ENCODE measurements at regions not wholly inside any gene's neighbourhood (a gene's known extent, or its start where the extent isn't known, plus 50 kb on each side); places are given as distances from the start of the nearest gene placed in this dataset.
"Not testable (repeated sequence)": the region's sequence is repeated elsewhere in the genome, so short reads cannot be mapped to it uniquely, and the experiment has no call there.

GRCh38 chr4:156411531-156411930 is 457.9 kb upstream of the CTSO start:
- no peak for DNase-seq (ENCODE audit: low read depth in 2 of 2)

GRCh38 chr4:156408749-156409148 is 455.1 kb upstream of the CTSO start:
- DNase-seq (ENCODE audit: low read depth in 2 of 2): no peak

DNA sequence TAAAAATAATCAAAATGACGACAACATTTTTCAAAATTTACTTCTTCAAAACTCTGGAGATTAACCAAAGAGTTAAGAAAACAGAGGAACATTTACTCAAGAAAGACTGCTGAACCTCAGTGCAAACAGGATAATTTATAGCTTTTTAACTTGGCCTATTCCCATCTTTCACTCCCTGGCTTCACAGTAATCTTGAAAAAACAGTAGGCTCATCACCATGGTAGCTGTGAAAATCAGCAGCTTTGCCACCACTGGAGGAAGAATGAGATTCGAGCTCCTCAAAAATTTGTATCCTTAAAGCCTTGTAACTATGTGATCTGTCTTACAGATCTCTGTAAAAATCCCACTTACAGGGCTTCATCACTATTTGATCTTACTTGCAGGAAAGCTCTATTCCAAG is 447.7 kb upstream of the CTSO start:
- no peak for DNase-seq (ENCODE audit: low read depth in 2 of 2)

DNA sequence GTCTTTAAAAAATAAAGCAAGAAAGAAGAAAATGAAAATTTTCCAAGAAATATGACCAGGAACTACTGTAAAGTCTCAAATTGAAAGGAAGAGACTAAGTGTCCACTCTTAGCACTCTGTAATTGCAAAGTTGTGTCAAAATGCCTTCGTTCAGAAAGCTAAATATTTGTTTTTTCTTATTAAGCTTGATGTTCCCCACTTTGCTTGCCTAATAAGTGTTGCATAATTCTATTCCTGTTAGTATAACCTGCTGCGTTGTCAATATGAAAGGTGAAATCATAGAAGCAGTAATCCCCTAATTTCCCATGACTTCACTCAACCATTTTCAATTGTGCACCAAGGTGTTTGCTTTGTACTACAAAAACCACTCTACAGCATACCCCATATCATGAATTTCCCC is 442.9 kb upstream of the CTSO start:
- no peak for DNase-seq (ENCODE audit: low read depth in 2 of 2)

DNA sequence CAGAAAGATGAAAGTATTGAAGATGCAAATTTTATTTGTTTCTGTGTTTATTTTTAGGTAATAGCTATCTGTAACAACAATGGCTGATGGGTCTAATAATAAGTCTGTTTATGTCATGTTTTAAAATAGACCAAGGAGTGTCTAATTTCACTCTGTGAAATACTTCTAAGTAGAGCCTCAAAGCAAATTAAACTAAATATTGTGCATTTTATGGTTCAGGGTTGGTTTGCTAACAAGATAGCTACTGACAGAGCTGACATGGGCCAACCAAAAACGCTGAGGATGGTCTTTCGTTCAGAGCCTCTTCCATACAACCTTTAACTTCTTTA is 437.6 kb upstream of the CTSO start:
- no peak for DNase-seq (ENCODE audit: low read depth in 2 of 2)

- DNase-seq (ENCODE audit: low read depth in 2 of 2): no peak
Observed at GRCh38 chr4:156390599-156391324, 437.1 kb upstream of the CTSO start.

GRCh38 chr4:156388826-156389225 is 435.2 kb upstream of the CTSO start:
- DNase-seq (ENCODE audit: low read depth in 2 of 2): no peak

- DNase-seq (ENCODE audit: low read depth in 2 of 2): peak; percentile 0 to 30
Observed at GRCh38 chr4:156378033-156378665, 424.5 kb upstream of the CTSO start.

GRCh38 chr4:156377036-156377710 is 423.5 kb upstream of the CTSO start:
- no peak for DNase-seq (ENCODE audit: low read depth in 2 of 2)

- DNase-seq (ENCODE audit: low read depth in 2 of 2): no peak
Observed at GRCh38 chr4:156374894-156375293, 421.2 kb upstream of the CTSO start.

DNA sequence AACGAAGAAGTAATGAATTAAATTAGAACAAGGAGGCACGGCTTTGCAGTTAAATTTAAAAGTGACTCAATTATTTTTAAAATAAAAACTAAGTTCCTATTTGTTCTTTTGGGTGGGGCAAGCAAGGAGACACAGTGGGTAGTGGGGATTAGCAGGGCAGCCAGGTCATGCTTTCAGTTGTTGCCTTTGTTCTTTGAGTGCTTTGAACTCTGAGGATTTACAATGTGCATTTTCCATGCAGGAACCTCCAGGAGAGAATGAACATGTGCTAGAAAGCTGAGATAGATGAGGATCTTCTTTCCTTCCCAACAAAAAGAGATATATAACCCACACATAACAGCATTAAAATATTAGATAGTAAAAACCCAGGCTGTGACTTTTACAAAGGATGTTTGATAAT is 420.4 kb upstream of the CTSO start:
- no peak for DNase-seq (ENCODE audit: low read depth in 2 of 2)

DNA sequence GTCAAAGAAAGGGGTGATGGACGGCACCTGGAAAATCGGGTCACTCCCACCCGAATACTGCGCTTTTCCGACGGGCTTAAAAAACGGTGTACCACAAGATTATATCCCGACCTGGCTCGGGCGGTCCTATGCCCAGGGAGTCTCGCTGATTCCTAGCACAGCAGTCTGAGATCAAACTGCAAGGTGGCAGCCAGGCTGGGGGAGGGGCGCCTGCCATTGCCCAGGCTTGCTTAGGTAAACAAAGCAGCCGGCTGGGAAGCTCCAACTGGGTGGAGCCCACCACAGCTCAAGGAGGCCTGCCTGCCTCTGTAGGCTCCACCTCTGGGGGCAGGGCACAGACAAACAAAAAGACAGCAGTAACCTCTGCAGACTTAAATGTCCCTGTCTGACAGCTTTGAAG is 413.8 kb upstream of the CTSO start:
- not testable (repeated sequence) for DNase-seq (ENCODE audit: low read depth in 2 of 2)

- DNase-seq (ENCODE audit: low read depth in 2 of 2): no peak
Observed at GRCh38 chr4:156362581-156362980, 408.9 kb upstream of the CTSO start.

GRCh38 chr4:156347412-156348075 is 393.9 kb upstream of the CTSO start:
- no peak for DNase-seq (ENCODE audit: low read depth in 2 of 2)

GRCh38 chr4:156346959-156347385 is 393.3 kb upstream of the CTSO start:
- no peak for DNase-seq (ENCODE audit: low read depth in 2 of 2)

GRCh38 chr4:156344397-156344796 is 390.7 kb upstream of the CTSO start:
- no peak for DNase-seq (ENCODE audit: low read depth in 2 of 2)

DNA sequence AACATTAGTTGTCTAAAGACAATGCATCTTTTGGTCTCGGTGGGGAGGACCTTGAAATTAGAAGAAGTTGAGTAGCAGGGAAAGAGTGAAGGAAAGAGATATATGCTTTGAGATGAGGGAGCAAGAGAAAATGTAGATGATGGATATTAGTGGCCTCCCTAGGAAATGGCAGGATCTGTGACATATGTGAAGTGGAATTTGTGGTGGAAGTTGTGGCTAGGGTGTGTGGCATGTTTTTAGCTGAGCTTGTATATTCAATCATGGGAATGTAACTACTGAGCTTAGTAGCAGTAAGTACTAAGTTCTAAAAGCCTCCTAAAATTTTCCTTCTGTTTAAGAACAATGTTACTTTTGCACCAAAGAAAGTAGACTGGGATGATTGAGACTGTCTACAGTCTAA is 382.8 kb upstream of the CTSO start:
- DNase-seq (ENCODE audit: low read depth in 2 of 2): no peak

DNA sequence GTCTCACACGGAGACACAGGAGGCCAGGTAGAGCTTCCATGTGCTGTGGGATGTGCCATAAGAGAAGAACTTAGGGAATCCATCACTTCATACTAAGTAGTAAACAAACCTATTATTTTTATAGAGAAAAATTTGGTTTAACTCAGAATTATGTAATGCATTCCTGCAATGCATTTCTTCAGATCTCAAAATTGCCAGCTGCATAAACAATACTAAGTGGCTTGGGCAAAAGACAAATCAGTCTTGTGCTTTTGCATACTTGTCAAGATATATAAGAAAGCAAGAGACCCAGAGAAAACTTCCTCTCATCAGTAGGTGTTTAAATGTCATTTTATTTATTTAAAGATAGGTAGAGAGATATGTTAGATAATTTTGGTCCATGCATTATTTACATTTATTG is 382.1 kb upstream of the CTSO start:
- no peak for DNase-seq (ENCODE audit: low read depth in 2 of 2)

GRCh38 chr4:156330436-156331031 is 376.9 kb upstream of the CTSO start:
- no peak for DNase-seq (ENCODE audit: low read depth in 2 of 2)

DNA sequence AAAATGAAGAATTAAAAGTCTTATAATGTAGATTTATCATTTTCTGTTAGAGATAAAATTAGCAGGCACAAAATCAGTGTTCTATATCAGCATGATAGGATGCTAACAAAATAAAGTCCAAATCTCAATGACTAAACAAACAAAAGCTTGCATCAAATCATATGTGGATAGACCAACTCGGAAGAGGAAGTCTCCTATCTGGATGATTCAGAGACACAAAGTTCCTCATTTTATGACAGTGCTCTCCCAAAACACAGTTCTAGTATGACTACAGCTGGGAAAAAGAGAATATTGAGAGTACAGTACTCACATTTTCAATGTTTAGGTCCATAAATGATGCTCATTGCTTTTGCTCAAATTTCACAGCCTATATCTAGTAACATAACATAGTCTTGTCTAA is 376.1 kb upstream of the CTSO start:
- no peak for DNase-seq (ENCODE audit: low read depth in 2 of 2)

DNA sequence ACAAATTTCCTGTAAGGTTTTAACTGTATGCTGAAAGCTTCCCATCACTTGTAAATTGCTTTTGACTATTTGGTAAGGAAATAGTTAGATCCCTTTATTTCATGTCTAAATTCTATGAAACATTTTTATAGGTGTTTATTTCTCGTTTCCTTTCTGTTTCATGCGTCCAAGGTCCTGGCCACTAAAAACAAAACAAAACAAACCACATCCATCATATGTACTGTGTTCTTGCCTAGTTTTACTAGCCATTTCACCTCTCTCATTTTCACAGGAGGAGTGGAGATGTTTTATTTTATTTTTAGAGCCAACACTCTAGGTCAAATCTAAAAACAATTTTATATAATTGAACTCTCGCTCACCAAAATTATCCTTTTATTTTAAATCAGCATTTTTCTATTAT is 375.2 kb upstream of the CTSO start:
- DNase-seq (ENCODE audit: low read depth in 2 of 2): no peak

DNA sequence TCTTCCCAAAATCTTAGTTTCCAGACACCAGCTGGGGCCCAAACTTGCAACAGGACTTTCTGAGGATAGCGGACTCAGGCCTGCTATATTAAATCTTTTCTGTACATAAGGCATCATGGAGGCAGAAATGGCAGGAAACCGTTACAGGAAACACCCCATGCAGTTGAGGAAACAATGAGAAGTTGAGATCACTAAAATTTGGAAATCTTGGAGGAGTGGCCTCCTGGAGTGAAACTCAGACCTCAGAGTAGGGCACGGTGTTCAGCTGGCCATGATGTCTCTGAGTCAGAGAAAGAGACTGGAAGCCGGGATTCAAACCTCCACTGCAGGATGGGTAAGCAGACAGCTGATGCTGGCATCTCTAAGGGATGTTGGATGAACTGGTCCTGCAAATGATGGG is 372.6 kb upstream of the CTSO start:
- no peak for DNase-seq (ENCODE audit: low read depth in 2 of 2)

Data from dermis microvascular lymphatic vessel endothelial cell (primary cell).